WERI-Rb-1 (cell line): ENCODE measurements at regions not wholly inside any gene's neighbourhood (a gene's known extent, or its start where the extent isn't known, plus 50 kb on each side); places are given as distances from the start of the nearest gene placed in this dataset.
A peak's percentile ranks its signal among the peaks of the same experiment; 100 is the strongest.

ENCODE experiments used
- DNase-seq: peaks from one replicate; pipeline ENCODE4 v3.0.0-alpha.2; 2020
- H3K27ac ChIP-seq: fragments of 250-450 bp; sonication (Bioruptor Pico); 2 replicates; pipeline ENCODE4 v1.5.1; 2020; ENCODE audit warnings: mild to moderate bottlenecking, moderate library complexity
- H3K27me3 ChIP-seq: fragments of 250-450 bp; sonication (Bioruptor Pico); 2 replicates; pipeline ENCODE4 v1.5.1; 2021; ENCODE audit warnings: mild to moderate bottlenecking, low read depth, moderate library complexity; ENCODE audit not compliant: insufficient read depth, severe bottlenecking
- H3K36me3 ChIP-seq: fragments of 250-450 bp; sonication (Bioruptor Pico); 2 replicates; pipeline ENCODE4 v1.5.1; 2020; ENCODE audit warnings: mild to moderate bottlenecking, moderate library complexity
- H3K4me3 ChIP-seq: 2 replicates; pipeline ENCODE4 v1.5.1; 2011; ENCODE audit warnings: low read depth, mild to moderate bottlenecking, control low read depth, low read length
- H3K9me3 ChIP-seq: fragments of 250-450 bp; sonication (Bioruptor Pico); 2 replicates; pipeline ENCODE4 v1.5.1; 2021; ENCODE audit warnings: mild to moderate bottlenecking, moderate library complexity; ENCODE audit not compliant: severe bottlenecking
- CTCF ChIP-seq: IDR thresholded peaks from 2 replicates; pipeline ENCODE4 v1.5.1; 2011; ENCODE audit warnings: low read depth, mild to moderate bottlenecking, control low read depth, inconsistent platforms, low read length

- no peaks in the 10 kb centered on the region for H3K9me3 ChIP-seq
- no peak for TF ChIP-seq CTCF
These were observed 369.3 kb downstream of the KLF5 start for GRCh38 chr13:73428137-73428536.

GRCh38 chr13:73422973-73423372 is 364.2 kb downstream of the KLF5 start:
- no peaks in the 10 kb centered on the region for H3K27me3 ChIP-seq
- DNase-seq: no peak
- H3K27ac ChIP-seq: no peak overlapping the region
- no peak overlapping the region for H3K4me3 ChIP-seq
- H3K36me3 ChIP-seq: no peaks in the 10 kb centered on the region
- TF ChIP-seq CTCF: no peak
- no peaks in the 10 kb centered on the region for H3K9me3 ChIP-seq

More at GRCh38 chr13:73428137-73428536, 369.3 kb downstream of the KLF5 start:
- Histone ChIP-seq H3K27ac (no peak overlapping the region), H3K4me3 (no peak overlapping the region), H3K36me3 (no peaks in the 10 kb centered on the region), H3K27me3 (no peaks in the 10 kb centered on the region)
- DNase-seq: no peak

GRCh38 chr13:73421310-73421912 is 362.6 kb downstream of the KLF5 start:
- H3K36me3 ChIP-seq: no peaks in the 10 kb centered on the region
- no peak overlapping the region for H3K4me3 ChIP-seq
- H3K9me3 ChIP-seq: no peaks in the 10 kb centered on the region
- no peaks in the 10 kb centered on the region for H3K27me3 ChIP-seq
- TF ChIP-seq CTCF: no peak
- DNase-seq: no peak
- H3K27ac ChIP-seq: no peak overlapping the region

- Histone ChIP-seq H3K27ac (no peak overlapping the region), H3K9me3 (no peaks in the 10 kb centered on the region), H3K36me3 (no peaks in the 10 kb centered on the region), H3K4me3 (no peak overlapping the region), H3K27me3 (no peaks in the 10 kb centered on the region)
- DNase-seq: no peak
- TF ChIP-seq CTCF: no peak
These were observed 360.4 kb downstream of the KLF5 start for GRCh38 chr13:73419186-73419585.

GRCh38 chr13:73417012-73417615 is 358.3 kb downstream of the KLF5 start:
- Histone ChIP-seq H3K9me3 (no peaks in the 10 kb centered on the region), H3K27me3 (no peaks in the 10 kb centered on the region), H3K27ac (no peak overlapping the region), H3K4me3 (no peak overlapping the region), H3K36me3 (no peaks in the 10 kb centered on the region)
- DNase-seq: no peak
- peak; percentile 44; the same call in 1 of the 2 replicates for TF ChIP-seq CTCF

- TF ChIP-seq CTCF: no peak
- H3K27me3 ChIP-seq: no peaks in the 10 kb centered on the region
- no peaks in the 10 kb centered on the region for H3K9me3 ChIP-seq
- H3K4me3 ChIP-seq: no peak overlapping the region
- H3K27ac ChIP-seq: no peak overlapping the region
- DNase-seq: no peak
- no peaks in the 10 kb centered on the region for H3K36me3 ChIP-seq
These were observed 357.3 kb downstream of the KLF5 start for GRCh38 chr13:73416093-73416492.
